HG03175 (cell line): ENCODE measurements at regions not wholly inside any gene's neighbourhood (a gene's known extent, or its start where the extent isn't known, plus 50 kb on each side); places are given as distances from the start of the nearest gene placed in this dataset.
A peak's percentile ranks its signal among the peaks of the same experiment; 100 is the strongest.

Experiments used
- ATAC-seq: cut with Tn5 transposase; IDR thresholded peaks from one replicate; pipeline ENCODE4 v1.9.1; 2021; ENCODE audit warnings: mild to moderate bottlenecking, moderate library complexity; ENCODE audit not compliant: unreplicated experiment

DNA sequence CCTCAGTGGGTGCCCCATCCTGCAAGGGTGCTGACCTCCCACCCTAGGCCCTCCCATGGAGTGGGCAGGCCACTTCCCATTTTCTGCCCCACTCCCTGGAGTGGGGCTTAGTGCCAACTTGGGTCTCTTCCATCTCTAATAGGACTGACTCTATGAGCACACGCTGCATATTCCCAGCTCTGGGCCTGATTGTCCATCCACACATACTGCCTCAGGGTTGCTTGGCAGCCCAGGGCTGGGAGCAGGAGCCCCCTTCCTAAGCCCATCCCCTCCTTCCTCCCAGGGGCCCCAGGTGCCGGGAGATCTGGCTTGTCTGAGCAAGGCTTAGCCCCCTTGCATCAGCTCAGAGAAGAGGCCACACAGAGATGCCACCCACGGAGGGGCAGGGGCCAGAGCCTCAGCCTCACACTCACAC, 55.1 kb downstream of the PJA1 start:
- no peak for ATAC-seq

DNA sequence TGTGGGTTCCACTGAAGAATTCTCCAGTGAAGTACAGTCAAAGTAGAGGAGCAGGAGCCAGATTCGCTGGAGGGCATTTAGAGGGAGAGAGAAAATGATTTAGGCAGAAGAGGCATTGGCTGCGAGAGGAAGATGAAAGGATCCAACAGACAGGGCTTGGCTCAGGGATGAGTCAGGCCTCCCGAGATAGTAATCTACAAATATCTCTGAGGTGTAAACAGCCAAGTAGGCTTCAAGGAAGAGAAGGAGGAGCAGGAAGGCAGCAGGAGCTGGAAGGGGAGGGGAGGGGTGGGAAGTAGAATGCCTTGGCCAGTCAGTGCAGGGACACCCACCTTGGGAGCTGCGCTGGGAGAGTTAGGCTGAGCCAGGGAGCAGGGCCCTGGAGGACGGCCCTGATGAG, 55.5 kb downstream of the PJA1 start:
- ATAC-seq: no peak

DNA sequence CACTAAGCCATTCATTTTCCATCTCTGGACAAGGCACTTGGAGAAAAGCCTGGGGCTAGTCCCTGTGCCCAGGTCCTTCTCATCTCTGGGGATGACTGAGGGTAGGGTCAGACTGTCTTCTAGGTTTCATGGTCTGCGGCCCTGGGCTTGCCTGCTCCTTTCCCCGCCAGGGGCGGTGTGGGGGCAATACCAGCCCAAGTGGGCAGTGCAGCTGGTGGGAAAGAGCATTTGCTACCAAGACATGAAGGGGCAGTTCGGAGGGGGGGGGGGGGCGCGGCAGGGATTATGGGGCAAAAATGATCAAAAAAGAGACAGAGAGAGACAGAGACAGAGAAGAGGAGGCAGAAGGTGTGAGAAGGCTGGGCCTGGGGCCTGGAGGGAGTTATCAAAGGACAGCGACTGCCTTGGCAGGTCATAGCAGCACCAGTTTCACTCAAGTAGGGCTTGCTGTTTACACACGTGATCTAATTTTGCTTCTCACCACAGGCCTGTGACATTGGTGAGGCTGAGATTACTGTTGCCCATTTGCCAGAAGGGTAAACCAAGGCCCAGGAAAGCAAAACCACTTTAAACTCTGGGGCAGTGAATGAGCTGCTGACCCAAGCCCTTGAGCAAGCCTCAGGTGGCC, 56.1 kb downstream of the PJA1 start:
- no peak for ATAC-seq

DNA sequence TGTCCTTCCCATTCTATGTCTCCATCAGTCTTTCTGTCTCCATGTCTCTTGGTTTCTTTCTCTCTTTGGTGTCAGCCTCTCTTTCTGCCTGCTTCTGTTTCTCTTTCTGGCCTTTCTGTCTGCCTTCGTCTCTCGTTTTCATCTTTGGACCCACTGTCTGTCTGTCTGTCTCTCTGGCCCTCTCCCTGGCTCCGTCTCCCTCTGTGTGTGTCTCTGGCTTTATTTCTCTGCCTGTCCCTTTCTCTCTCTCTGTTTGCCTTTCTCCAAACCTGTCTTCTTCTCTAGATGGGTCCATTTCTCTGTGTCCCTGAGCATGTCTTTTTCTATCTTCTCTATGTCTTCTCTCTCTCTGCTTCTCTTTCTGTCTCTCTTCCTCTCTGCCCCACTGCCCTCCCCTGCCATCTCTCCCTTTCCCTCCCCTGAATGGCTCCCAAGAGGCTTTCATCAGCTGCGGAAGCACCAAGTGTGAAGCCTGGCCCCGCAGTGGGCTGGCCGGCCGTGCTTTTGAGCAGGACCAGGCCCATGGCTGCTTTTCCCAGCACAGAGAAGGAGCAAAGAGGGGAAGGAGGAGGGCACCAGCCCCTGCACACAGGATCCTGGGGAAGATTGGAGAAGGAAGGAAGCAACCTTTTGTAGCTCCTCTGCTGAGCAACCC, 57.4 kb downstream of the PJA1 start:
- ATAC-seq: no peak

DNA sequence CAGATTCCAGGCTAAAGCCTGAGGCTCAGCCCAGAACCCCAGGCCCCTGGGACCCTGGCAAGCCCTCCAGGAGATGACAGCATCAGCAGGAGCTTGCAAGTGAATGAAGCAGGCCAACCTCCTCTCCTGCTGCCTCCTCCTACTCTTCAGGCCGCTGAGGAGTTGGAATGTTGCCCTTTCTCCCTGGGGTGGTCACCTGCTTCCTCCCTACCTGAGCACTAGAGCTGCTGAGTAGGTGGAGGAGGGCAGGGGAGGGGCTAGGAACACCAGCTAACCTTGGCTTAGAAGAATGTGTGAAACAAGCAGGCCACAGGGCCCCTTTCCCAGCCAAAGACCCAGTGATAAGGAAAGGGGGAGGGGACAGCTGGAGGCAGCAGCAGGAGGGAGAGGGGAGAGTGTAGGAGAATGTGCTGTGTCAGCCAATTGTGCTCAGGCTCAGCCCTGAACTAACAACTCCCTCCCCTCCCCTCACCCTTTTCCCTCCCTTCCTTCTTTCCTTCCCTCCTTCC, 58.0 kb downstream of the PJA1 start:
- ATAC-seq: no peak

DNA sequence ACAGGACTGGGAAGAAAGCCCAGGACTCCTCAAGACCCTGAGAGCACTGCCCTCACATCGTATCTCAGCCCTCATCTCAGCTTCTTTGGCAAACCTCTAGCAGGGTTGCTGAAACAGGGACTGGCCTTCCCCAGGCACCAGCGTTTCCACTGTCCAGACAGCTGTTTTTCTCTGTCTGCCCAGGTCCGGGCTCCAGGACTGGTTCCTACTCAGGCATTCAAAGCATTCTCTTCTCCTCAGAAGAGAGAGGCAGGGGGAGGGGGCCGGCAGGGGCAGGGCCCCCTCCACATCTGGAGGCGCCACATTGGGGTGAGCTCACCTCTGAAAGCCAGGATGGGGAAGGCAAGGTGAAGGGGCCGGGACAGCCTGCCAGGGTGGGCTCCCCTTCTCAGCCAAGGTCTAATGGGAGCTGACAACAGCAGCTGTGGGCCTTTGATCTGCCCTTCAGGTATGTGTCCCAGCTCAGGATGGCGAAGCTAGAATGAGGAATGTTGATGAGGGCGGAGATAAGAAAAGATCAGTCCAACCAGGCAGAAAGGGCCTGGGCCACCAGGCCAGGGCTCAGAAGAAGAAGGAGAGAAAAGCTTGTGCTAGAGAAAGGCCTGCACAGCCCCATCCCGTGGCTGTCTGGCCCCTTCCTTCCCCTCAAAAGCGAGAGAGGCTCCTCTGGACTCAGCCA, 60.4 kb downstream of the PJA1 start:
- ATAC-seq: no peak

DNA sequence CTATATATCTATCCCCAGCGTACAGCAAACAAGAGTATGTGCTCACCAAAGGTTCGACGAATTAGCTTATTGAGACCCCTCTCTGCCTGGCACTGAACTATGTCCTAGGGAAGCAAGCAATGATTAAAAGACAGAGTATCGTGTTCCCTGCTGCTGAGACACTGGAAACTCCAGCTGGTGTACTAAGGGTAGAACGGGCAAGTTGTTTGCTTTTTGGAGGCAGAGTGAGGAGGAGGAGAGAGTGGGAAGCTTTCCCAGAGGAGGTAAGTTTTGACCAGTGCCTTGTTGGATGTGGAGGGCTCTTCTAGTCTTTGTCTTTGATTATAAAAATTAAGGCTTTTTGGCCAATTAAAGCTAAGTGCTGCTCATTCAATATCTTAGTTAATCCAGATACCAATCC, 61.7 kb downstream of the PJA1 start:
- no peak for ATAC-seq

DNA sequence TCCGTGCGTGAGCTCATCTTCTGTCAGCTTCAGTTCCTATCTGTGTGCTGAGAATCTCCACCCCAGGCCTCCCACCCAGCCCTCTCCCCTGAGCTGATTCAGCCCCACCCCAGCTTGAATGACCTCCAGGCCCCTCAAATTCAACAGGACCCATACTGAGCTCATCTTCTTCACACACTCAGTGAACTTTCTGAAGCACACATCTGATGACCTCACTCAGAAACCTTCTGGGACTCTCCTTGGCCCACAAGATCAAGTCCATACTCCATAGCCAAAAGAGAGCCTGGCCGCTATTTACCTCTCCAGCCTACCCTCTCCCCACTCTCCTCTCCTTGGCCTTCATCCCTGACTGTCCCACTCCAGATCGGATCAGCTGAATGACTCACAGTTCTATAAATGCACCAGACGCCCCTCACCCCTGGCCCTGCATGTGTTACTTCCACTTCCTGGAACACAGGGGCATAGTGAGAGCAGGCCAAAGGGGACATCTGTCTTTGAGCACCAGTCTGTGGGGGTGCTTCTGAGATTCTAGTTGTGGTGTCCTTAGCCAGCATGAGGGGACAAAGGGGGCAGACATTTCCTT, 62.5 kb downstream of the PJA1 start:
- no peak for ATAC-seq

DNA sequence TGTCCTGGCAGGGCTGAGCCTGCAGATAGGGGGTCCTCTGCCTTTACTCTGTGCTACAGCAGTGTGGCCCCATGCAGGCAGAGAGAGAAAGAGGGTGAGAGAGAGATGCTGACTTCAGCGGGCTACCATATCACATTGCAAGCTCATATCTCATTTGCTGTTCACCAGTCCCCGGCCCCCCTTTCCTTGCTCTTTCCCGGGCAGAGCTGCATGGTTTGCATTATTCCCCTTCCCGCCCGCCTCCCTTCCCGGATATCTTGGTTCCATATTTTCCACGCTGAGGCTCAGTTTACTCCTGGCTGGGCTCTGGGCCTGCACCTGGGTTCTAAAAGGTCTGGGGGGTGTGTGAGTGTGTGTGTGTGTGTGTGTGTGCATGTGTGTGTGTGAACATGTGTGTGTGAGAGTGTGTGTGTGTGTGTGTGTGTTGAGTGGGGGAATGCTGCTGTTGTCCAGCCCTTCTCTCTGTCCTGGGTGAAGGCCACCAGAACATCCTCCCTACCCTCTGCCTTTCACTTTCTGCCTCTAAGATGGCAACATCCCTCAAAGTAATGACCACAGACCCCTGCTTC, 63.5 kb downstream of the PJA1 start:
- no peak for ATAC-seq

DNA sequence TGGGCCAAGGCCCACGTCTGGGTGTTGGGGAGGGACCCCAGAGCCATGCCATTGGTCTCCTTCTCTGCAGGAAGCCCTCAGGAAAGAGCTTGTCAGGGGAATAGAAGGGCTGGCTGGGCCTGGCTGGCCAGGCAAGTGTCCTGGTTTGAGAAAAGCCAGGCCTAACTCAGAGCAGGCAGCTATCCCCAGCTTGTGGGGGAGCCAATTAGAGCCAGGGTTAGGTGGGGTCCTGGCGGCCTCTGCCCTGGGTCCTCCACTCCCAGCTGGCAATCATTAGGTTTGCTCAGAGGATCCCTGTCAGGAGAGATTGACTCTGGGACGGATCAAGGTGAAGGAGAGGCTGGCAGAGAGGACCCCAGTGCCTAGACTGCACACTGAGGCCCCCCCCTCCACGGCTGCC, 64.8 kb downstream of the PJA1 start:
- ATAC-seq: no peak

DNA sequence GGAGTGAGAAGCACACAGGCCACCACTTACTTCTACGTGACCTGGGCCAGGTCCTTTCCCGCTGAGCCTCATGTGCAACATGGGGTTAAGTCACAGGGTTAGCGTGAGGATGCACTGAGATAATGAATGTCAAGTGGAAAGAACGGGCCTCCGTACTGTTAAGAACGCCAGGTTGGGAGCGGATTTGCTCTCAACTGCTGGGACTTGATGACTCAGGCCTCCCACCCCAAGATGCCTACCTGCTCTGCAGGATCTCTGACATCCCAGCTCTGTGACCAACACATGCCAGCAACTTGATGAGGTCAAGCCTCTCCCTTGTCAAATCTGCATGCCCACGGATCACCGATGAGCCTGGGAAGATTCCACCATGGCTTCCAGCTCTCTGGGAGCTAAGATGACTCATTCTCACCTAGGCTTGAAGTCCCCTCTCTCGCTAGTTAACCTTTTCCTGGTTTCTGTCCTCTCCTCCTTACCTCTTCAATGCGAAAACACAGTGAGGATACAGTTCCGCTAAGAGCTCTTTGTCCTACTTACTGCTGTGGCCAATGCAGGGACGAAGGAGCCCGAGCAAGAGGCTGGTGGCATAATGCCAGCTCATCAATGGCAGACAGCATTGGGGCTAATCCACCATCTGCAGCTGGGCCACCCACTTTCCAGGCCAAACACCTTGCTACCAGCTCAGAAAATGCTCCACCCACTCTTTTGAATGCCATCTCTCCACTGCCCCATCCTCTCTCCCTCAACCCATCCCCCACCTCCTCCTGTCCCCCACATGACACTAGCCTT, 67.6 kb downstream of the PJA1 start:
- ATAC-seq: no peak

DNA sequence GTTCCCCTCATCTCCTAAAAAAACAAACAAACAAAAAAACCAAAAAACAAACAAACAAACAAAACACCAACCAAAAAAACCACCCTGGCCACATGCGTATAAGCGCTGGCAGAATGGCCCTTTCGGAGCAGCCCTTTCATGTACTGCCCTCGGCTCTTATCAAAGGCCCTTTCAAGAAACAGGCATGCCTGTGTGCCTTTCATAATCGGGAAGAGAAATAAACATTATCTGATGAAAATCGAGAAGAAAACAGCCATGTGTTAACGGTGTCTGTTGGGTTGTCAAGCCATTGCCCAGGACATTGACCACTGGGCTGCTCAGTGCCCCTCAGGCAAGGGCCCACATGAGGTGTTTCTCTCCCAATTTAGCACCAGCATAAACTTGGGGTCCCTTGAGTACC, 68.3 kb downstream of the PJA1 start:
- ATAC-seq: no peak

DNA sequence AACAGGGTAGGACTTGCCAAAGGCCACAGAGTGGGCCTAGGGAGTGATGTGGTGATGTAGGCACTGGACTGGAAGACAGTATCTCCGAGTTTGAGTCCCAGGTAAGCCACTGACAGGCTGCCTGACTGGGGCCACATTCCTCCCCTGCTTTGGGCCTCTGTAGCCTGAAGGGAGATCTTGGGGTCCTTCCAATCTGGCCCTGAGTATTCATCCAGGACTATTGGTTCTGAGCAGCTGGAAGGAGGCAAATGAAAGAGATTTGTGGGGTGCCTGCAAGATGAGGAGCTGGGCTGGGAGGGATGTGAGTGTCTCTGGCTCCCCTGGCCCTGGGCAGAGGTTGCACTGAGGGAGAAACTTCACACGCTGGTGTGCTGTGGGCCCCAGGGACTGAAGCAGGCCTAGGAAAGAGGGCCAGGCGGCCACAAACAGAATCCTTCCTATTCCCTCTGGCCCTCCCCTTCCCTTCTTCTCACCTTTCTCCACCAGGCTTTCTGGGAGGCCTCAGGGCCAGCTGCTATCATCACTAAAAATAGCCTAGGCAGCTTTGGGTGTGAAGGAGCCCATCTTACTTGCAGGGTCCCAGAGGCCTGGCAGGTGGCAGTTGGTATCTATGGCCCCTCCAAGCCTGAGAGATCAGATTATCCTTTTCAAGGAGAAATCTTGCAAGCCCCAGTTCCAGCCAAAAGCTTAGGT, 70.1 kb downstream of the PJA1 start:
- ATAC-seq: no peak

DNA sequence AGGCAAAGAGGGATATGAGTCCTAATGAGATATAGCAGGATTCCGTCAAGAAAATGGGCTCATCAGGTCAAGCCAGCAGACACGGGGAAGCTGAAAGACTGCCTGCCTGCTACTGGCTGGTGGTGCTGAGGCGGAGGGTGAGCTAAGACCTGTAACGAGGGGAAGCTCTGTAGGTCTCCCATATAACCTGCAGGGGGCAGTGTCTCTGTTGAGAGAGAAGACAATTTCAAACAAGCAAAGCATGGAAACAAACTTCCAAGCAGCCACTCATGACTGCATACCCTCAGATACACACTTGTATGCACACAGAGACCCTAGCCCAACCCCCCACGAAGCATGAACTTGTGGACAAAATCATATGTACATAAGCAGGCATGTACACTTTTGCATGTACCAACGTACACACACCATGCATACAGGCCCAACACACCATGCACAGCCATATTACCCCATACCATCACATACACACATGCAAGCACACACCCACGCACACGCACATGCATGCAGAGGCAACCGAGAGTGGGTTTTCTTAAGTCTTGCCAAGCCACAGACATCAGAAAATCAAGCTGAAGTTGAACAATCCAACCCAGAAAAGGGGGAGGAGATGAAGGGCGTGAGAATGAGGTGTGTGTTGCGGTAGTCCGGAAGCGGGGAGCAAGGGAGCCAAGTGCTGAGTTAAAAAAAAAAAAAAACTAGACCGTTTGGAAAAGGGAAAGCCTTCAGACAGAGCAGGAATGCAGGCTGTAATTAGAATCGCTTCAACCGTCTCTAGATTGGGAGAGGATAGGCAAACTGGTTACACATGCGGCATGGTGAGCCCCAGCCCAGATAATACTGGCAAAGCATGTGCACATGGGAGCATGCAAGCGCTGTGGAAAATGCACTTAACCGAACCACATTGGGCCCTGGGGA, 71.0 kb downstream of the PJA1 start:
- ATAC-seq: peak; percentile 62

DNA sequence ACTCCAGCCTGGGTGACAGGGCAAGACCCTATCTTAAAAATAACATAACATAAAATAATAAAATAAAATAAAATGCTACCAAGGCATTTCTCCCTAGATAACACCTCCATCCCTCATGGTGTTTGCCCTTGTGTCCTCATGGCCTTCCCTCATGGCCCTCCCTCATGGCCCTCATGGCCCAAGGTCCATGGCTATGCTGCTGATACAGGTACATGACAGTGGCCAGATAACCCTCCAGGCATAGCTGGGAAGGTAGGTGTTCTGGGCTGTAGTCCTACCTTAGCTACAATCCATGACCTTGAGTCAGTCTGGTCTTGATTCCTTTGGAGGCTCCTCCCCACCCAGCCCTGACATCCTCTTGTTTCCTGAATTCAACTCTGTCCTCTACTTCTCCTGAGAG, 75.2 kb downstream of the PJA1 start:
- ATAC-seq: no peak

DNA sequence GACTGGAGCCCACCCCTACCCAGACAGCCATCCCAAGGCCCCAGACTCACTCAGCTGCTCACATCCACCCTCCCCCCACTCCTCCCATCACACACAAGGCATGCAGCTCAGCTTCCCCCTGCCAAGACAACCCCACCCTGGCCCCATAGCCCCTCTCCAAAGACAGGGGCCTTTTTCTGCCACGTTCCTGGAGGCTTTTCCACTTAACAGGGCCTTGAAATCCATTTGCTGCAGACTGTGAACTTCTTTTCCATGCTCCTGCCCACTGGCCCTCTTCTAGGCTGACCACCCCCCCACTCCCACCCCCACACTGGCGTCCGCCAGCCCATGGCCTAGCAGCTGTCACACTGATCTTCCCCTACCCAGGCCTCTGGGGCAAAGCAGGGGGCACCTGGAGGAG, 76.0 kb downstream of the PJA1 start:
- no peak for ATAC-seq

DNA sequence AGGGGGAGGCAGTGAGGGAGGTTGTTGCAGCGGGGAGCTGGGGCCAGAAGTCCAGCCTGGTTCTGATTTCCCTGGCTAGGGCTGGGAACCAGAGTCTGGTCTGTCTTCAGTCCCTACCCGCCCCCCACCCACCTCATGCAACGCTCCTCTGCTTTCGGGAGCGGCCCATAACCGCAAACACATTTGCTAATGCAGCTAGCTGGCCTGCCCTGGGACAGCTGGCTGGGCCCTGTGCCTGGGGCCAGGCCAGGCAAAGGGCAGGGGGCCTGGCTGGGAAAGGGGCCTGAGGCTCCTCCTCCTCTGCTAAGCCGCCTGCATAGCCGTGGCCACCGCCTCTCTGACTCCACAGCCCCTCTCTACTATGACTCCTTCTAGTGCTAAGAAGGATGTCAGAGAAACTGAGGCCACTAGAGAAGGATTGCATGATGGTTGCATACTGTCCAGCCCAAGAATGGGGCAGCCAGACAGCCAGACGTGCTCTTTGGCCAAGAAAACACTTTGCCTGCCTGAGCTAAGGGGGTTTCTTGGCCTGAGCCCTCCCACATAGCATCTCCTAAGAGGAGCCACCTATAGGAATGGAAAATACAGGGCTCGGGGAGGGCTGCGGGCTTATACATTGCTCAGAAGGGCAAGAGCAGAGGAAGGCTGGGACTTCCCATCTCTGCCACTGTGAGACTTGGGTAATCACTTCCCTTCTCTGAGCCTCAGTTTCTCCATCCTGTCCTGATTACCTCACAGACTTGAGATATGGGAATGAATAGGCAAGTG, 76.9 kb downstream of the PJA1 start:
- no peak for ATAC-seq

DNA sequence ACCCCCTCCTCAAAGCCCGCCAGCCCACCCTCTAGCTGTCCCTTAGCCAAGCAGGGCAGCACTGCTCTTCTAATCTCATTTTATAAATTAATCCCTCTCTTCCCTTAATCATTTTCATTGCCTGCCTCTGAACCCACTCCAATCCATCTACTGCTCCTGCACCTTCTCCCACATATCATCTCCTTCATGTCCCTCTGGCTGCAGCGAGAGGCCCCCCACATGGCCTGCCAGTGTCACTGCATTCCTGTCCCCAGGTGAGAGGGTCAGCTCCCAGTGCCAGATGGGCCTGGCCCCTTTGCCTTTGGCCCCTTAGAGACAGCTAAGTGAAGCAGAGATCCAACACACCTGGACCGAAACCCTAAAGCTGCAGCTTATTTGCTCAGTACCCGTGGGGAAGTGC, 79.4 kb downstream of the PJA1 start:
- ATAC-seq: no peak
